ENCODE measurements at regions not wholly inside any gene's neighbourhood (a gene's known extent, or its start where the extent isn't known, plus 50 kb on each side); places are given as distances from the start of the nearest gene placed in this dataset.
"Not testable (repeated sequence)": the region's sequence is repeated elsewhere in the genome, so short reads cannot be mapped to it uniquely, and the experiment has no call there.

DNA sequence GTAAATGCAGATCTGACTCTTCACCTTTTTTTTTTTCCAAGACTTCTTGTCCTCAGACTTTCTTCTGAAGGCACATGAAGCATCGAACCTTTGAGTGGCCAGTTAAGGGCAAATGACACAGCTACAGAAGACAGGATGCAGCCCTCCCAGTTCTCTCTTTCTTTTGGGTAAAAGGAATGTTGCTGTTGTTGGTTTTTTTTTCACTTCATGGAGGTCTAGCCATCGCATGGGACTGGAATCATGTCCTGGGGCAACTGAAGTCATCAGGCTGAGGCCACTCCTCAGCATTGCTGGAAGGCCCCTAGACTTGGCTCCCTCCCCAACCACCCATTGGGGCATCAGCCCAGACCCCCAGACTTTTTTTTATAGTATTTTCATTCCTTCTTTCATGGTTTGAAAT, 896.5 kb downstream of the SORCS1 start:
- H3K27ac ChIP-seq, result no peak overlapping the region
- no peaks in the 10 kb centered on the region for H3K27me3 ChIP-seq (ENCODE audit: insufficient read depth in 3 of 3, low read length in 2 of 3)
- H3K36me3 ChIP-seq (ENCODE audit: insufficient read depth in 1 of 2, low read depth in 1 of 2), result no peaks in the 10 kb centered on the region
- TF ChIP-seq, protein P1, sequence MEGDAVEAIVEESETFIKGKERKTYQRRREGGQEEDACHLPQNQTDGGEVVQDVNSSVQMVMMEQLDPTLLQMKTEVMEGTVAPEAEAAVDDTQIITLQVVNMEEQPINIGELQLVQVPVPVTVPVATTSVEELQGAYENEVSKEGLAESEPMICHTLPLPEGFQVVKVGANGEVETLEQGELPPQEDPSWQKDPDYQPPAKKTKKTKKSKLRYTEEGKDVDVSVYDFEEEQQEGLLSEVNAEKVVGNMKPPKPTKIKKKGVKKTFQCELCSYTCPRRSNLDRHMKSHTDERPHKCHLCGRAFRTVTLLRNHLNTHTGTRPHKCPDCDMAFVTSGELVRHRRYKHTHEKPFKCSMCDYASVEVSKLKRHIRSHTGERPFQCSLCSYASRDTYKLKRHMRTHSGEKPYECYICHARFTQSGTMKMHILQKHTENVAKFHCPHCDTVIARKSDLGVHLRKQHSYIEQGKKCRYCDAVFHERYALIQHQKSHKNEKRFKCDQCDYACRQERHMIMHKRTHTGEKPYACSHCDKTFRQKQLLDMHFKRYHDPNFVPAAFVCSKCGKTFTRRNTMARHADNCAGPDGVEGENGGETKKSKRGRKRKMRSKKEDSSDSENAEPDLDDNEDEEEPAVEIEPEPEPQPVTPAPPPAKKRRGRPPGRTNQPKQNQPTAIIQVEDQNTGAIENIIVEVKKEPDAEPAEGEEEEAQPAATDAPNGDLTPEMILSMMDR (IDR thresholded peaks at IDR 0.05), result no peak
- H3K4me1 ChIP-seq, result no peaks in the 10 kb centered on the region
- no peak for DNase-seq
- no peaks in the 10 kb centered on the region for H3K9me3 ChIP-seq
- H3K4me3 ChIP-seq, result no peak overlapping the region
- WGBS, 3 donors, result 83 to 85% (median 84%) methylated on average over 2 of the region's 2 CpGs
- intact Hi-C loops (cut with DNase I), result no loop called here
- no peak for ATAC-seq

DNA sequence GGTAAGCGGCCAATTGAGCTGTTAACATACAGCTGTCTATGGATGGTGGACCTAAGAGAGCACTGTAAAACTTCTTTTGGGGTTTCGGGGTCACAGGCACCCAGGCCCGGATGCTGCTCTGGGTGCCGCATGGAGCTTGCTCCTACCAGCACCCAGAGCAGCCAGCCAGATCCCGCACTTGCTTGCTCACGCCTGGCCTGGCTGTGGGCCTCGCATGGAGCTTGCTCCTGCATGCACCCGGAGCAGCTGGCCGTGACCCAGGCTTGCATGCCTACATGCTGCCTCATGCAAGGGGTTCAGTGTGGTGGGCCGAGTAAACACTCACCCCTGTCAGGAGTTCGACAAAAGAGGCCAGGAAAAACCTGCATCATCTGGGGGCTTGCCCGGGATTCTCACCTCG, 896.9 kb downstream of the SORCS1 start:
- WGBS, 3 donors, result 78 to 88% (median 79%) methylated on average over 13 of the region's 13 CpGs
- Histone ChIP-seq H3K4me3 (no peak overlapping the region), H3K36me3 (ENCODE audit: insufficient read depth in 1 of 2, low read depth in 1 of 2) (no peaks in the 10 kb centered on the region), H3K27ac (no peak overlapping the region), H3K27me3 (ENCODE audit: insufficient read depth in 3 of 3, low read length in 2 of 3) (no peaks in the 10 kb centered on the region), H3K9me3 (no peaks in the 10 kb centered on the region), H3K4me1 (no peaks in the 10 kb centered on the region)
- intact Hi-C loops (cut with DNase I), result no loop called here
- ATAC-seq (no peak), DNase-seq (no peak)
- TF ChIP-seq, protein P1 (IDR thresholded peaks at IDR 0.05), result no peak

DNA sequence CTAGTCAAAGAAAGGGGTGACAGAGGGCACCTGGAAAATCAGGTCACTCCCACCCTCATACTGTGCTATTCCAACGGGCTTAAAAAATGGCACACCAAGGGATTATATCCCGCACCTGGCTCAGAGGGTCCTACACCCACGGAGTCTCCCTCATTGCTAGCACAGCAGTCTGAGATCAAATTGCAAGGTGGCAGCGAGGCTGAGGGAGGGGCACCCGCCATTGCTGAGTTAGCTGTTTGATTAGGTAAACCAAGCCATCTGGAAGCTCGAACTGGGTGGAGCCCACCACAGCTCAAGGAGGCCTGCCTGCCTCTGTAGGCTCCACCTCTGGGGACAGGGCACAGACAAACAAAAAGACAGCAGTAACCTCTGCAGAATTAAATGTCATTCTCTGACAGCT, 907.1 kb downstream of the SORCS1 start:
- 61 to 80% (median 69%) methylated on average over 6 of the region's 6 CpGs for WGBS, 3 donors

DNA sequence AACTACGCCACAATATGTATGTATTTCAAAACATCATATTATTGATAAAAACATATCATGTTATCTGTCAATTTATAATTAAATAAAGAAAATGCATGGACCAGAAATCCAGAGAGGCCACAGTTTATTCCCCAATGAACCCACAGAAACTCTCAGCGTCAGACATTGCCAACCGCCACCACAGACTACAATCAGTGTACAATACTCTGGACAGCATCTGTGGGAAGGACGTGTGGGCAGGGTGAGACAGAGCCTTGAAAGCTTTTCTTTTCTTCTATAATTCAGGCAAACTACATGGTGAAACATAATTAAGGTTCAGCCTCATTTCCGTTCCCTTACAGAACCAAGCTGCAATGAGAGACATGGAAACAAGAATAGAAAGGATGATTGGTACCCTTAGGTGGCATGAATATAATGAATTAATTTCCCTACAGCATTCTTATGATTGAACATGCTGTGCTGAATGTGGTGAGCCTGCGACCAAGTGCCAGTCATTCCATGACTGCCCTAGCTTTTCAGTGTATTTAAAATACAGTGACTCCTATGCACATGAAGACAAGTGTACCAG, 909.3 kb downstream of the SORCS1 start:
- H3K27ac ChIP-seq, result no peak overlapping the region
- TF ChIP-seq, protein P1 (IDR thresholded peaks at IDR 0.05), result no peak
- 62 to 74% (median 72%) methylated on average over 6 of the region's 6 CpGs for WGBS, 3 donors
- ATAC-seq, result no peak
- intact Hi-C loops (cut with DNase I), result no loop called here
- H3K27me3 ChIP-seq (ENCODE audit: insufficient read depth in 3 of 3, low read length in 2 of 3), result no peaks in the 10 kb centered on the region
- no peaks in the 10 kb centered on the region for H3K36me3 ChIP-seq (ENCODE audit: insufficient read depth in 1 of 2, low read depth in 1 of 2)
- H3K9me3 ChIP-seq, result no peaks in the 10 kb centered on the region
- no peak overlapping the region for H3K4me3 ChIP-seq
- DNase-seq, result no peak
- H3K4me1 ChIP-seq, result no peaks in the 10 kb centered on the region

More for the DNA sequence above, 907.1 kb downstream of the SORCS1 start:
- DNase-seq; H3K36me3 ChIP-seq (ENCODE audit: insufficient read depth in 1 of 2, low read depth in 1 of 2); ATAC-seq; H3K9me3 ChIP-seq; intact Hi-C loops (cut with DNase I); H3K27me3 ChIP-seq (ENCODE audit: insufficient read depth in 3 of 3, low read length in 2 of 3); H3K4me3 ChIP-seq; H3K4me1 ChIP-seq; H3K27ac ChIP-seq: not testable (repeated sequence)

DNA sequence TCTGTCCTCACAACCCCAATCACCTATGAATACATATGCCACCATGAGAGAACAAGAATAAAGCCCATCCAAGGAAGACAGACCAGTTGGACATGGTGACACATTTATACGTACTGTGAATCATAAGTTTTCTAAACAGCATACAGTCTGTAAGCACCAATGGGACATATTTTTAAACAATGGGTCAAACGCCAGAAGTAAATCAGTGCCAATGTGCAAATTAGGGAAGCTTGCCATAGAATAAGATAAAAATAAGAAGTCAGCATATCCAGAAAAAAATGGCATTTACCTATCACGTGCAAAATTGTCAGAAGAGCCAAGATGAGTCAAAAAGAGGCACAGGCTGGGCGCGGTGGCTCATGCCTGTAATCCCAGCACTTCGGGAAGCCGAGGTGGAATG, 910.4 kb downstream of the SORCS1 start:
- no peaks in the 10 kb centered on the region for H3K4me1 ChIP-seq
- H3K4me3 ChIP-seq, result no peak overlapping the region
- TF ChIP-seq, protein P1 (IDR thresholded peaks at IDR 0.05), result no peak
- H3K36me3 ChIP-seq (ENCODE audit: insufficient read depth in 1 of 2, low read depth in 1 of 2), result no peaks in the 10 kb centered on the region
- ATAC-seq (no peak), DNase-seq (no peak)
- H3K27ac ChIP-seq, result no peak overlapping the region
- no peaks in the 10 kb centered on the region for H3K9me3 ChIP-seq
- WGBS, 3 donors, result 68 to 80% (median 69%) methylated on average over 7 of the region's 7 CpGs
- H3K27me3 ChIP-seq (ENCODE audit: insufficient read depth in 3 of 3, low read length in 2 of 3), result no peaks in the 10 kb centered on the region
- intact Hi-C loops (cut with DNase I), result no loop called here

All from psoas muscle (tissue), 7 donors.